ENCODE measurements at regions not wholly inside any gene's neighbourhood (a gene's known extent, or its start where the extent isn't known, plus 50 kb on each side); places are given as distances from the start of the nearest gene placed in this dataset.

DNA sequence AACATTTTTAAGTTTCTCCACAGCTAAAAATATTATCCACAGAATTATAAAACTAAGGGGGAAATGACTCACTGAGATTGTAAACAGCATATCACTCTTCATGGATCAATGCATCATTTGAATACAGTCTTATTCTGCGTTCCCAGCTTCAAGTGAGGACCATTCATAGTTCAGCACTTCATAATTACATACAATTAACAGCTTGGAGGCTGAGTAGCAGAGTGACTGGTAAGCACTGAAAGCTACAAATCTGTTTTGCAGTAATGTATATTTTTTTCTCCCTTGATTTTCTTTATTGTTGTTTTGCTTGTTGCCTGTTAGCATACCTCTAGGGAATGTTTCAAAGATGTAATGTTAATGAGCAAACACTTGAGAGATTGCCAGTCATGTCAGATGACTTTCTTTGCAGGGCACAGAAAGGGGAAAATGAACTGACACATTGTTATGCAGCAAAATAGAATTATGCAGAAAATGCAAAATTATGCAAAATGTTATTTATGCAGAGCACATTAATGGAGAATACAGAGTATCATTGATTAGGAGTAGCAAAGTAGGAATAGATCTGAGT is 138.6 kb downstream of the RPS29 start:
- no peaks in the 10 kb centered on the region for H3K36me3 ChIP-seq
- TF ChIP-seq, protein P1, sequence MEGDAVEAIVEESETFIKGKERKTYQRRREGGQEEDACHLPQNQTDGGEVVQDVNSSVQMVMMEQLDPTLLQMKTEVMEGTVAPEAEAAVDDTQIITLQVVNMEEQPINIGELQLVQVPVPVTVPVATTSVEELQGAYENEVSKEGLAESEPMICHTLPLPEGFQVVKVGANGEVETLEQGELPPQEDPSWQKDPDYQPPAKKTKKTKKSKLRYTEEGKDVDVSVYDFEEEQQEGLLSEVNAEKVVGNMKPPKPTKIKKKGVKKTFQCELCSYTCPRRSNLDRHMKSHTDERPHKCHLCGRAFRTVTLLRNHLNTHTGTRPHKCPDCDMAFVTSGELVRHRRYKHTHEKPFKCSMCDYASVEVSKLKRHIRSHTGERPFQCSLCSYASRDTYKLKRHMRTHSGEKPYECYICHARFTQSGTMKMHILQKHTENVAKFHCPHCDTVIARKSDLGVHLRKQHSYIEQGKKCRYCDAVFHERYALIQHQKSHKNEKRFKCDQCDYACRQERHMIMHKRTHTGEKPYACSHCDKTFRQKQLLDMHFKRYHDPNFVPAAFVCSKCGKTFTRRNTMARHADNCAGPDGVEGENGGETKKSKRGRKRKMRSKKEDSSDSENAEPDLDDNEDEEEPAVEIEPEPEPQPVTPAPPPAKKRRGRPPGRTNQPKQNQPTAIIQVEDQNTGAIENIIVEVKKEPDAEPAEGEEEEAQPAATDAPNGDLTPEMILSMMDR (IDR thresholded peaks at IDR 0.05), result no peak
- H3K9me3 ChIP-seq, result no peaks in the 10 kb centered on the region
- FAIRE-seq (no peak), DNase-seq (no peak), ATAC-seq (no peak)
- intact Hi-C loops (cut with DNase I), result no loop called here
- no peaks in the 10 kb centered on the region for H3K27me3 ChIP-seq
- WGBS, 2 donors, result 15 to 31% methylated on average over 1 of the region's 1 CpG
- H3K4me3 ChIP-seq, result no peak overlapping the region
- H3K4me1 ChIP-seq, result no peaks in the 10 kb centered on the region
- no peak overlapping the region for H3K27ac ChIP-seq

DNA sequence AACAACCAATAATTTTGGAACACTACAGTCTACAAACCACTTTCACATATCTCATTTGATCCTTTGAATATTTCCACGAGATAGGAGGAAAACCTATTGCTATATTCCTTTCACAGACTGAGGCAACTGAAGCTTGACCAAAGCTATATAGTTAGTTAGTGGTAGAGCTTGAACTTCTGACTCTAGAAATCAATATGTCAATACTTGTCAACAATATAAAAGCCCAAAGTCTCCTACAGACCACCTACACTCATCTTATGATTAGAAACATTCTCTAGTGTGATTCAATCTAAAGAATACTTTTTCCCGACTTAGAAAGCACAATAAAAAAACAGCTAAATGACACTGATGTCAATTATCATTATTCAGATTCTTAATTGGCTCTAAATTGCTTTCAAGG is 139.4 kb downstream of the RPS29 start:
- Histone ChIP-seq H3K4me3 (no peak overlapping the region), H3K9me3 (no peaks in the 10 kb centered on the region), H3K36me3 (no peaks in the 10 kb centered on the region), H3K27ac (no peak overlapping the region), H3K27me3 (peaks cover 0 to 3% (median 0%) of the 10 kb centered on the region in 4 donors), H3K4me1 (no peaks in the 10 kb centered on the region)
- DNase-seq (no peak), FAIRE-seq (no peak), ATAC-seq (no peak)
- TF ChIP-seq, protein P1 (IDR thresholded peaks at IDR 0.05), result no peak
- 23 to 25% methylated on average over 2 of the region's 2 CpGs for WGBS, 2 donors
- intact Hi-C loops (cut with DNase I), result no loop called here

DNA sequence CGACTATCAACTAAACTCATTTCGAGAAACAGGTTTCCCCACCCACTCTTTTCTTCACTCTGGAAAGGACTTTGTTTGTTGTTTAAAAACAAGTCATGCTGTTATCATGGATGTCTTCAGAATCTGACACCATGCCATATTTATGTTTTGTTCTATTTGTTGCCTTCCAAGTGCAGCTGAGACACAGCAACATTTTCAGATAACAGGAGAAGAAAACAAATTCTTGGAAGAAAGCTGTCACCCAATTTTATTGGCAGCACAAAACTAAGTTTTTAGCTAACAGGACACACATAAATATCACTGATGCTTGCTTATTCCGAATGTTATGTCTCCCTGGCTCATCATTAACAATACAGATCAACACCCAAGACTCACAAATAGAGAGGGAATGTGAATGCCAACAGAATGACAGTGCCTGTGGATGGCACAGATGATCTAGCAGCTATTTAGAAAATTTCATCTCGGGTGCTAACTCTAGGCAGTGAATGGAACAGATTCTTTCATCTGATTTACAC is 147.9 kb downstream of the RPS29 start:
- Histone ChIP-seq H3K36me3 (no peaks in the 10 kb centered on the region), H3K4me3 (no peak overlapping the region), H3K27ac (no peak overlapping the region), H3K27me3 (peaks cover 0 to 3% (median 0%) of the 10 kb centered on the region in 4 donors), H3K4me1 (no peaks in the 10 kb centered on the region), H3K9me3 (no peaks in the 10 kb centered on the region)
- intact Hi-C loops (cut with DNase I), result no loop called here
- WGBS, 2 donors, result 31 to 50% methylated on average over 4 of the region's 4 CpGs
- ATAC-seq (no peak), FAIRE-seq (no peak), DNase-seq (no peak)
- TF ChIP-seq, protein P1 (IDR thresholded peaks at IDR 0.05), result no peak

DNA sequence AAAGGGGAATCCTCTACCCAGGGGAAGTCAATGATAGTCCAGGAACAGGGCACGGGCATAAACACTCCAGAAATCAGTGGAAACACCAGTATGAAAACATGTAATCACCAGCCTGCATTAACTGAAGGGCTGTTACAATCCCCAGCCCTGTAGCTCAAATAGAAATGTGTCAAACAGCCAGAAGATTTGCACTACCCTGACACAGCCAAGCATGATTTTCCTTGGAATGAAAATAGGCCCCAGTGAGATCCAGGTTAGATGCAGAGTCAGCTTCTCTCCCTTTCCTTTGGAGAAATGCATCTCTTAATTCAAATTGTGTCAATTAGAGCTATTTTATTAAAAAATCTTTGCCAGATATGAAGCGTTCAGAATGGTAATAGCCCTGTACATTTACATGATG is 158.1 kb downstream of the RPS29 start:
- no peak overlapping the region for H3K4me3 ChIP-seq
- no peaks in the 10 kb centered on the region for H3K27me3 ChIP-seq
- WGBS, 2 donors, result 58 to 72% methylated on average over 2 of the region's 2 CpGs
- no peak for DNase-seq
- no peak for ATAC-seq
- H3K4me1 ChIP-seq, result no peaks in the 10 kb centered on the region
- intact Hi-C loops (cut with DNase I), result no loop called here
- TF ChIP-seq, protein P1 (IDR thresholded peaks at IDR 0.05), result no peak
- H3K36me3 ChIP-seq, result no peaks in the 10 kb centered on the region
- no peaks in the 10 kb centered on the region for H3K9me3 ChIP-seq
- FAIRE-seq, result no peak
- H3K27ac ChIP-seq, result no peak overlapping the region

DNA sequence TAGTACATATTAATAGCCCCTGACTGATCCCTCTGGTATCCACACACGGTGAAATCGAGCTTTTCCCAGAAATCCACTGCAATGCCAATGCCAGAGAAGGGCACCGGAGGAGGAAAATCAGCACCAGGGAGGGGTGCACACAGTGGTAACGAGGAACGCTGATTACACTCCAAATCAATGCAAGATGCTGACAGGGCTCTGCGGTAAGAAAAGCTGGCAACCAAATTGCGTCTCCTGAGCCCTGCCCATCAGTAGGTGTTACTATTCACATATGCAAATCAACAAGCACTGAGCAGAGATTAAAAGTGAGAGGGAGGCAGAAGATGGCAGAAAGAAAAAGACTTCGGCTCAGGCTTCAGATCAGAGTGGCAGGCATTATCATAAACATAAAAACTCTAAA is 159.1 kb downstream of the RPS29 start:
- WGBS, 2 donors, result 30 to 33% methylated on average over 8 of the region's 8 CpGs
- no peaks in the 10 kb centered on the region for H3K4me1 ChIP-seq
- H3K36me3 ChIP-seq, result no peaks in the 10 kb centered on the region
- TF ChIP-seq, protein P1 (IDR thresholded peaks at IDR 0.05), result no peak
- DNase-seq, result no peak
- ATAC-seq, result no peak
- no peaks in the 10 kb centered on the region for H3K27me3 ChIP-seq
- no peak for FAIRE-seq
- intact Hi-C loops (cut with DNase I), result no loop called here
- H3K4me3 ChIP-seq, result no peak overlapping the region
- no peak overlapping the region for H3K27ac ChIP-seq
- H3K9me3 ChIP-seq, result no peaks in the 10 kb centered on the region

Measured in pancreas (tissue), 10 donors.